Rectal smooth muscle tissue (tissue), 1 donor: ENCODE measurements at regions not wholly inside any gene's neighbourhood (a gene's known extent, or its start where the extent isn't known, plus 50 kb on each side); places are given as distances from the start of the nearest gene placed in this dataset.
"Not testable (repeated sequence)": the region's sequence is repeated elsewhere in the genome, so short reads cannot be mapped to it uniquely, and the experiment has no call there.

Experiments used
- H3K27ac ChIP-seq: one replicate; pipeline ENCODE4 v1.7.0; 2013; ENCODE audit warnings: low read depth, low read length, inconsistent platforms
- H3K27me3 ChIP-seq: one replicate; pipeline ENCODE4 v1.7.0; 2013; ENCODE audit warnings: low read length; ENCODE audit not compliant: control insufficient read depth, insufficient read depth
- H3K36me3 ChIP-seq: one replicate; pipeline ENCODE4 v1.7.0; 2013; ENCODE audit warnings: low read length; ENCODE audit not compliant: control insufficient read depth, insufficient read depth
- H3K4me1 ChIP-seq: one replicate; pipeline ENCODE4 v1.7.0; 2013; ENCODE audit warnings: low read length; ENCODE audit not compliant: control insufficient read depth, insufficient read depth
- H3K4me3 ChIP-seq: one replicate; pipeline ENCODE4 v1.7.0; 2013; ENCODE audit warnings: low read length
- H3K9ac ChIP-seq: one replicate; pipeline ENCODE4 v1.7.0; 2013; ENCODE audit warnings: low read length

- not testable (repeated sequence) for H3K4me3 ChIP-seq, H3K36me3 ChIP-seq, H3K9ac ChIP-seq, H3K27me3 ChIP-seq, H3K27ac ChIP-seq, H3K4me1 ChIP-seq
Measured at GRCh38 chr7:54444046-54444686, 98.0 kb upstream of the VSTM2A start.

DNA sequence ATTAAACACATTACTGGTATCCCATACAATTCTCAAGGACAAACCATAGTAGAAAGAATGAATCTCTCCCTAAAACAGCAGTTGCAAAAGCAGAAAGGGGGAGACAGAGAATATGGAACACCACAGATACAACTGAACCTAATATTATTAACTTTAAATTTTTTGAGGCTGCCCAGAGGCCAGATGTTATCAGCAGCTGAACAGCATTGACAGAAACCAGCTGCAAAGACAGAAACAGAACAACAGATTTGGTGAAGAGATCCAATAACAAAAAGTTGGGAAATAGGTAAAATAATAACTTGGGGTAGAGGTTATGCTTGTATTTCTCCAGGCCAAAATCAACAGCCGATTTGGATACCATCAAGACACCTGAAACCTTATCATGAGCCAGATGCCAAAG is 89.0 kb upstream of the VSTM2A start:
- H3K27ac ChIP-seq, H3K4me1 ChIP-seq, H3K36me3 ChIP-seq, H3K4me3 ChIP-seq, H3K9ac ChIP-seq, H3K27me3 ChIP-seq: not testable (repeated sequence)

DNA sequence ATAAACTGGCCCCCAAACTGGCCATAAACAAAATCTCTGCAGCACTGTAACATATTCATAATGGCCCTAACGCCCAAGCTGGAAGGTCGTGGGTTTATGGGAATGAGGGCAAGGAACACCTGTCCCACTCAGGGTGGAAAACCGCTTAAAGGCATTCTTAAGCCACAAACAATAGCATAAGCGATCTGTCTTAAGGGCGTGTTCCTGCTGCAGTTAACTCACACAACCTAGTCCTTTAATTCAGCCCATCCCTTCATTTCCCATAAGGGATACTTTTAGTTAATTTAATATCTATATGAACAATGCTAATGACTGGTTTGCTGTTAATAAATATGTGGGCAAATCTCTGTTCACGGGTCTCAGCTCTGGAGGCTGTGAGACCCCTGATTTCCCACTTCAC is 87.5 kb upstream of the VSTM2A start:
- H3K4me3 ChIP-seq, H3K9ac ChIP-seq, H3K4me1 ChIP-seq, H3K27me3 ChIP-seq, H3K27ac ChIP-seq, H3K36me3 ChIP-seq: not testable (repeated sequence)

- Histone ChIP-seq H3K4me3 (no peak overlapping the region), H3K4me1 (no peaks in the 10 kb centered on the region), H3K27ac (no peak overlapping the region), H3K27me3 (no peaks in the 10 kb centered on the region), H3K36me3 (no peaks in the 10 kb centered on the region), H3K9ac (no peak overlapping the region)
Measured at GRCh38 chr7:54465095-54465494, 77.1 kb upstream of the VSTM2A start.

DNA sequence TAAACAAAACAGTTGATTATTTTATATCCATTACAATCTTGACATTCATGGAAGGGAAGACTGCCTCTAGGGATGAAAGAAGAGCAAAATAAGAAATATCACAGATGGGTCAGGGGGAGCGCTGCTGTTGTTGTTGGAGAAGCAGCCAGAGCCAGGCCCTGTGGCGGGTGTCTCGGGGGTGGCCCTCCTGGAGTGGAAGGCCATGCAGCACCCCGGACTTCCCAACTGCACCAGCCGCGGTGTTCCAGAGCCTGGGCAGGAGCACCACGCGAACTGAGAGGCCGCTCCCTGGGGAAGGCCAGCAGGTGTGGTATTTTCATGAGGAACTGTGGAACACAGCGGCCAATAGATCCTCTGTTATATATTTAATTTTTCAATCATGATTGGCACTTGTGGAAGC is 72.4 kb upstream of the VSTM2A start:
- Histone ChIP-seq H3K4me1 (no peaks in the 10 kb centered on the region), H3K36me3 (no peaks in the 10 kb centered on the region), H3K27ac (no peak overlapping the region), H3K27me3 (no peaks in the 10 kb centered on the region), H3K4me3 (no peak overlapping the region), H3K9ac (no peak overlapping the region)

DNA sequence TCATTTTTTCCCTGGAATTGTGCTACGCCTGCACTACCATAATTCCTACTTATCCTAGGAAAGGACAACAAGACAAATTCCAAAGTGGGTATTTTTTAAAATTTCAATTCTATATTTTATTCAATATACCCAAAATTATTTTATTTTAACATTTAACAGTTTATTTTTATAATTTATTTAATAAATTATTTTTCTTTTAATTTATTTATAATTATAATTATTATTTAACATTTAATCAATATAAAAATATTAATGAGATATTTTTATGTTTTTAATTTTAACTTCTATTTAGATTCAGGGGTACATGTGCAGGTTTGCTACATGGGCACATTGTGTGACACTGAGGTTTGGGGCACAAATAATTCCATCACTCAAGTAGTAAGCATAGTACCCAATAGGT is 65.6 kb upstream of the VSTM2A start:
- Histone ChIP-seq H3K9ac (no peak overlapping the region), H3K4me1 (no peaks in the 10 kb centered on the region), H3K27ac (no peak overlapping the region), H3K4me3 (no peak overlapping the region), H3K27me3 (no peaks in the 10 kb centered on the region), H3K36me3 (no peaks in the 10 kb centered on the region)

DNA sequence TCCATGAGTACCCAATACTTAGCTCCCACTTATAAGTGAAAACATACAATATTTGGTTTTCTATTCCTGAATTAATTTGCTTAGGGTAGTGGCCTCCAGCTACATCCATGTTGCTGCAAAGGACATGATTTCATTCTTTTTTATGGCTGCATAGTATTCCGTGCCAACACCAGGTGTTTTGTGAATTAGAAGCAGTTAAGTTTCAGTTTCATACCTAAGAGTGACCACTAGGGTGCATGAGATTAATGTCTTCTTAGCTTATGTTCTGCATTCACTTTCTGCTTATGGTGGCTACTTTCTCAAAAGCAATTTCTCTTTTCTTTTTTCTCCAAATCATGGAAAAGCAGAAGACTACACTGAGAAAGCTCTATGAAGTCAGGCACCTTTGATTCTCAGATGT is 65.1 kb upstream of the VSTM2A start:
- Histone ChIP-seq H3K4me3 (no peak overlapping the region), H3K27ac (no peak overlapping the region), H3K9ac (no peak overlapping the region), H3K27me3 (no peaks in the 10 kb centered on the region), H3K36me3 (no peaks in the 10 kb centered on the region), H3K4me1 (no peaks in the 10 kb centered on the region)

GRCh38 chr7:54483523-54483922 is 58.7 kb upstream of the VSTM2A start:
- Histone ChIP-seq H3K4me1 (no peaks in the 10 kb centered on the region), H3K27ac (no peak overlapping the region), H3K36me3 (no peaks in the 10 kb centered on the region), H3K4me3 (no peak overlapping the region), H3K27me3 (no peaks in the 10 kb centered on the region), H3K9ac (no peak overlapping the region)

DNA sequence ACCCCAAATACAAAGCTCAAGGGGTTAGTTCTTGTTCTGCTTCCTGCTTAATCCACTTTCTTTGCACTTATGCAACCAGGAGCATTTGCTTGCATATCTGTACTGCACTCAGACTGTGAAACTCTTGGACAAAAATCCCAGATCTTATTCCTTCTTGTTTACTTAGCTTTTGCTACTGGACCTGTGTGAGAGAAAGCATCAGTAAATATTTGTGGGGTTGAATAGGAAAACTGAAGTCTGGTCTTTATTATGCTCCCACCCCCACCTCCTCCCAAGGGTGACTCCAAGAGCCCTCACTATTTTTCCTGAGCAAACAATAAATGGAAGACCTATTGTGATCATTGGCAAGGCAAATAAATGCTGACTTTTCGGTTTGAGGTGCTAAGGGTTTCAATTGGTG is 57.1 kb upstream of the VSTM2A start:
- H3K4me1 ChIP-seq, result no peaks in the 10 kb centered on the region
- no peak overlapping the region for H3K9ac ChIP-seq
- H3K27me3 ChIP-seq, result no peaks in the 10 kb centered on the region
- H3K36me3 ChIP-seq, result no peaks in the 10 kb centered on the region
- no peak overlapping the region for H3K27ac ChIP-seq
- no peak overlapping the region for H3K4me3 ChIP-seq
